NCI-H1694 (cell line): ENCODE measurements at regions not wholly inside any gene's neighbourhood (a gene's known extent, or its start where the extent isn't known, plus 50 kb on each side); places are given as distances from the start of the nearest gene placed in this dataset.
A peak's percentile ranks its signal among the peaks of the same experiment; 100 is the strongest.
"Not testable (repeated sequence)": the region's sequence is repeated elsewhere in the genome, so short reads cannot be mapped to it uniquely, and the experiment has no call there.

Source experiments
- DNase-seq: peaks from one replicate; lab custom pipeline; 2025; lab: John Stamatoyannopoulos, UW

GRCh38 chr13:50387051-50387581 is 371.9 kb downstream of the KCNRG start:
- peak; percentile 92 for DNase-seq

- DNase-seq, result no peak
Observed at GRCh38 chr13:50388481-50388880, 373.2 kb downstream of the KCNRG start.

GRCh38 chr13:50389726-50390125 is 374.5 kb downstream of the KCNRG start:
- peak; percentile 84 for DNase-seq

DNA sequence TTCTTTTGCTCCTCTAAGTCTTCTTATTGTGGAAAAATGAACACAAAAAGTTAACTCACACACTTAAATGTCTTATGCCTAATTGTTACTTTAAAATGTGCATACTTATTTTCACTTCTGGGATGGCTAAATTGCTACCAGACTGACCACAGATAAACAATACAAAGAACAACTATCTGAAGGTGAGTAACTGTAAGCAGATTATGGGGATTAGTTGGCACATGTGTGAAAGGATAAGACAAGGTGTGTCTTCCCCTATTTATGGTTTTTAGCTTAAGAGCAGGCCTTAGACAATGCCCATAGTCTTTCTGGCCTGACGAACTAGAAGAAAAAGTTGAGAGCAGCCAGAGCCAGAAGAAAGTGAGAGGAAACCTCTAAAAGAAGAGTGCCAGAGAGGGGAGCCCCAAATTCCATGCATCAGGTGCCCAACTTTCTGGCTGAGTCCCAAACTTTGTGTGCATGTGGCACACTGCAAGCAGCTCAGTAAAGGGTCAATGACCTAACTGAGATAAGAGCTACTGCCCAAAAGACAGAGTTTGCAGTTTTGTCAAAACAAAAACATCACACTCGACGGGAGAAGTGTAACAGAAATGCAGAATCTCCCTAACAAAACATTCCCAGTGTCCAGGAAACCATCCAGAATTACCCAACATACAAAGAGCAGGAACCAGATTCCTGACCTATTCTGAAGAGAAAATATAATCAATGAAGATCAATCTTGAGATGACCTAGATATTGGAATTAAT is 375.4 kb downstream of the KCNRG start:
- DNase-seq, result no peak

- no peak for DNase-seq
Observed at GRCh38 chr13:50392977-50393376, 377.7 kb downstream of the KCNRG start.

DNA sequence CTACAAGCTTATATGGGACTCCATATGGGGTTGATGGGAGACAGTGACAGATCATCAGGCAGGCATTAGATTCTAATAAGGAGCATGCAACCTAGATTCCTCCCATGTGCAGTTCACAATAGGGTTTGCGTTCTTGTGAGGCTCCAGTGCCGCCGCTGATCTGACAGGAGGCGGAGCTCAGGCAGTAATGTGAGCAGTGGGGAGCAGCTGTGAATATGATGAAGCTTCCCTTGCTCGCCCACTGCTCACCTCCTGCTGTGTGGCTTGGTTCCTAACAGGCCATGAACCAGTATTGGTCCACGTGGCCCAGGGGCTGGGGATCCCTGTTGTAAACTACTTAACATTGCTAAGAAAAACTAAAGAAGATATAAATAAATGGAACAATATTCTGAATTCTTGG is 378.4 kb downstream of the KCNRG start:
- peak; percentile 69 for DNase-seq

GRCh38 chr13:50396001-50396400 is 380.8 kb downstream of the KCNRG start:
- DNase-seq, result no peak

- not testable (repeated sequence) for DNase-seq
Observed at GRCh38 chr13:50396618-50397017, 381.4 kb downstream of the KCNRG start.

DNA sequence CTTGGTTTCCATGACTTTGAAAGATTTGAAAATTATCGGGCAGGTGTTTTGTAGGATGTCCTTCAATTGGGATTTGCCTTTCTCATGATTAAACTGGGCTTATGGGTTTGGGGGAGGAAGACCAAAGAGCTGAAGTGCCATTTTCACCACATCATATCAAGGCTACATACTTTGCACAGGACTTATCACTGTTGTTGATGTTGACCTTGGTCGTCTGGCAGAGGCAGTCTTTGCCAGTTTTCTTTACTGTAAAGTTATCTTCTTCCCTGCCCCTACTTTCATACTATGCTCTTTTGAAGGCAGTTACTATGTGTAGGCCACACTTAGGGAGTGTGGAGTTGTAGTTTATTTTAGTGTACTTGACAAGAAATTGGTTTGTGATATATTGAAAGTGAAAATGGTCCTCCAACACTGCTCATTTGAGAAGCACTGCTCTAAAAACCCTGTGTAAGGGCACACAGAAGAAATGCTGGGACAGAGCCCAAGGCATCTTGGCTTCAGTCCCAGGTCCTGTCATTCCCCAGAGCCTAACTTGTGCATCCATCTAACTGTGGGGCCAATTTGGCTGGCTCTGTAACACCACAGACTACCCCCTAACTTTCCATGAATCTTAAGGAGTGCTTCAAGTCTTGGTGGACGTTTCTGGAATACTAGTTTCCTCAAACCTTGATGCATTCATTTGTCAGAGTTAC is 384.9 kb downstream of the KCNRG start:
- DNase-seq, result peak; percentile 65

DNA sequence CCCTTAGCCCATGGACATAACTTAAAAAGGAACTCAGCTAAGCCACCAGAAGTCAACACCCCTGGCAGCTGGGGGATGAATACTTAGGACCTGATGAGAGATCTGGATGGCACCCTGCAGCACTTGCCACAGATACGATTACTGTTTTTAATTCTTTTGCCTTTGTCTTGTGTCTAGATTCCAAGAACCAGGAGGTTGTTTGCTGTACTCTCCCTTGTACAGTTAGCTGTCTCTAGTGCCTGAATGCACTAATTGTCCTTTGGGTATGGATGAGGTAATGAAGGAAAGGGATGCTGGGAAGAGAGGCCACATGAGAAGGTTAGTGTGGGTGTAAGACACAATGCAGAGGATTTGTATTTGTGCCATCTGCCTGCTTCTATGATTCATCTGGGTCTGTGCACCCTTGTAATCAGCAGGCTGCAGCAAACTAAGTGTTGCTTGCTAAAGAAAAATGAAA is 385.8 kb downstream of the KCNRG start:
- peak; percentile 86 for DNase-seq

DNA sequence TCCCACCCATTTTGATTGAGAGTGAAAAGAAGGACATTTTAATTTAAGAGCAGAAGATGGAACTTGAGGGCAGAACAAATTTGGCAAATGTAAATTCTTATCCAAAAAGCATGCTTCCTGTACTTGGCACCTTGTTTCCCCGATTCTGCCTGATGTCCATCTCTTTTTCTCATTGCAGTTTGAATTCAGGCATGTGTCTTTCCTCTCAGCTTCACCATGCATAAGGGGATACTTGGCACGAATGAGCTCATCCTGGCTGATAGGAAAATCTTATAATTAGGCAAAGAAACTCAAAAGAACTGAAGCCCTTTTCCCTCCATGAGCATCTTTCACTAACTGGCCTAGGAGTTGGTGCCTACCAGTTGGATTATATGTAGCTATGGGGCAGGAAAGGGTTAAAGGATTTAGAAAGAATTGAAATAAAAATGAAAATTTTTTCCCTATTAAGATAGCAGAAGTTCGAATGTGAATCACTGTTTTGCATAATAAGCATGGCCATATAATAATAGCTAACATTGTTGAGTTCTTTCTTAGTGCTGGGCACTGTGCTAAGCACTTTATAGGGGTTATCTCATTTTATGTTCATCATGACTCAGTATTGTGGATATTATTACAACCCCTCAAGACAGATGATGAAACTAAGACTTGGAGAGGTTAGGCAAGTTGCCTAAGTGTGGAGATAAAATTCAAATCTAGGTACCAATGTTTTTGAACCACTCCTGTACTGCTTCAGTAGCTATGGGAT is 386.6 kb downstream of the KCNRG start:
- no peak for DNase-seq

- DNase-seq, result no peak
Observed at GRCh38 chr13:50403311-50403710, 388.1 kb downstream of the KCNRG start.

DNA sequence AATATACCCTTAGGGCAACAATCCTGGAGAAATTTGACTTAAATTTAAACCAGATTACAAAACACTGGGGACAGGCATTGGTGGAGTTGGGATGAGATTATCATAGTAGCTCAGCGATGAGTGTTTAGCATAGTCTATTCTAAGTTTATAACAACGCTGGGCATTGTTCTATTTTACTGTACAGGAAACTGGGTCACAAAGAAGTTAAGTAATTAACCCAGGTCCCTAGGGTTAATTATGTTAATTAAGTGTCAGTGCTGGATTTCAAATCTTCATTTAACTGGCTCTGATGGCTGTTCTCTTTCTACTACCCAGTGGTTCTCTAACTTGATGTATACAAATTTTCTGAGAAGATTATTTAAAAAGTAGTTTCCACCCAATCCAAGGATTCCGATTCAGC is 388.9 kb downstream of the KCNRG start:
- no peak for DNase-seq

DNA sequence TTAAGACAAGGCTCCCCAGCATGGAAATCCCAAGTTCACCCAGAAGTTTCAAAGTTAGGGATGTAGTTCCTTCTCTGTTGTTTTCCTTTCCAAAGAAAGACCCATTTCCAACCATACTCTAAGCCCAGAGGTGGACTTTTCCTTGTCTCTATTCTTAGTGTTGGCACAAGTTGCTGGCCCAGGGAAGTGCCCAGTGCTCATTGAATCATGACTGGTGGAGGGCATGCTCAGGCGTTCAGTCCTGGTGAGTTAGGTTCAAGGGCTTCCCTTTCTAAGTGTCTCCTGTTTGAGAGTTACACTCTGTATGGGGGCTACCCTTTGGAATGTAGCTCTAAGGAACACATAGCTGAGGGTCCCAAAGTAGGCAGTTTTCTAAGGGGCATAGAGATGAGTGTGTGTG is 389.5 kb downstream of the KCNRG start:
- no peak for DNase-seq

DNA sequence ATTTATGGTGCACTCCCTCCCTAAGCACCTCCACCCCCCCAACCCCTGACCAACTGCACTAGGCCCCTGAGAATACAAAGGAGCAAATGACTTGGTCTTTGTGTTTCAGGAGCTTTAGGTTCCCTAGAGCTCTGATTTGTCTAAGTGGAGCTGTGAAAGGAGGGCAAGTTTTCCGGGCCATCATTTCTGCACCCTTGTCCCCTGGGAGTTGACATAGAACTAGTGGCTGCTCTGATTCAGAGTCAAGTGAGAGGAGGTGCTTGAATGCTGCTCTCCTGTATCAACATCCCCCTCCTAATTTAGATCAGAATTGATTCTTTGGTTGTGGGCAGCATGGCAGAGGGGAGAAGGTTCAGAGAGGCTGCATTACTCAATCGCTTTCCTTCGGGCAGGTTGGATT is 391.6 kb downstream of the KCNRG start:
- DNase-seq, result no peak

DNA sequence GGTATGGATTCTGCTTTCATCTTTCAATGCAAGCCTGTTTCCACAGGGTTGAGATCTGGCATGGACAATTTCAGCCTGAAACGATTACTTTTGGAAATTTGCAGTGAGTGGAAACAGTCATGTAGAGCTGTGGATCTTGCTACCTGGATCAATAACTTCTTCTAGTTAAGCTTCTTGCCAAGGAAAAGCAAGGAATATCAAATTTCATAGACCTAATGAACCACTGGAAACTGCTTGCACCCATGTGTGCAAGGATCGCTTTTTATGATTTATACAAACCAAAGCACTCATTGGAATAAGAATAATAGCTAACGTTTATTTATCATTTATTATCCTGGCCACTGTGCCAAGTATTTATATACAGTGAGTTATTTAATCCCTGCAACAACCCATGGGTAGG is 392.8 kb downstream of the KCNRG start:
- DNase-seq, result no peak

DNA sequence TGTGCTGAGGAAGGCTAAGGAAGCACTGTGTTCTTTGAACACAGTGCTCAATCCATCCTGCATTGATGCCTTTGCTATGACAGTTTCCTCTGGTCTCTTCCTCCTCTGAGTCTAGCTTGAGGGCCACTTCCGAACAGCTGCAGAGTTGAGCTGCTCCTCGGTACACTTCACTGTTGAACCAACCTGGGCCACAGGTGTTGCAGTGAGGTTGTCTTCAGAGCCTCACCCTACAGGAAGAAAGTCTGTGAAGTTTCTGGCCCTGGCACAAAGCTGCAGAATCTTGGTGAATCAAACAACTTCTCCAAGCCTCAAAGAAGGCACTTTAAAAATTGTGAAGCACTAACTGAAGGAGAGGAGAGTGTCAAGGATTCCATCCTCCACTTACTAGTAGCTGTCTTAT is 394.0 kb downstream of the KCNRG start:
- no peak for DNase-seq

- no peak for DNase-seq
Observed at GRCh38 chr13:50410921-50411746, 395.9 kb downstream of the KCNRG start.

- DNase-seq, result no peak
Observed at GRCh38 chr13:50412046-50412617, 396.9 kb downstream of the KCNRG start.

- DNase-seq, result no peak
Observed at GRCh38 chr13:50414640-50415039, 399.4 kb downstream of the KCNRG start.

GRCh38 chr13:50415428-50415827 is 400.2 kb downstream of the KCNRG start:
- DNase-seq, result no peak
